K562 (cell line): ENCODE measurements at regions not wholly inside any gene's neighbourhood (a gene's known extent, or its start where the extent isn't known, plus 50 kb on each side); places are given as distances from the start of the nearest gene placed in this dataset.

Experiments used
- EZH2 ChIP-seq: IDR thresholded peaks from 2 replicates; pipeline ENCODE4 v1.6.1; 2012; ENCODE audit warnings: low read depth, mild to moderate bottlenecking, inconsistent platforms, low read length, borderline replicate concordance
- POLR2A ChIP-seq: fragments of 450-650 bp; conservative IDR thresholded peaks from 2 replicates; pipeline ENCODE4 v1.6.1; 2016
- SMAD4 ChIP-seq: fragments of 250-450 bp; sonication (Bioruptor Pico); conservative IDR thresholded peaks from 2 replicates; pipeline ENCODE4 v1.8.0; 2021; ENCODE audit warnings: inconsistent platforms, mild to moderate bottlenecking, moderate library complexity
- TF ChIP-seq, protein P1 (sequence below), 2 experiments: fragments of 450-650 bp; formaldehyde crosslinking in 1 of 2; IDR thresholded peaks; 2 replicates each; pipeline versions ENCODE4 v1.4.0 to v1.6.1; 2014 to 2020; ENCODE audit warnings: mild to moderate bottlenecking in 2 of 2, borderline replicate concordance in 1 of 2, low read depth in 1 of 2

DNA sequence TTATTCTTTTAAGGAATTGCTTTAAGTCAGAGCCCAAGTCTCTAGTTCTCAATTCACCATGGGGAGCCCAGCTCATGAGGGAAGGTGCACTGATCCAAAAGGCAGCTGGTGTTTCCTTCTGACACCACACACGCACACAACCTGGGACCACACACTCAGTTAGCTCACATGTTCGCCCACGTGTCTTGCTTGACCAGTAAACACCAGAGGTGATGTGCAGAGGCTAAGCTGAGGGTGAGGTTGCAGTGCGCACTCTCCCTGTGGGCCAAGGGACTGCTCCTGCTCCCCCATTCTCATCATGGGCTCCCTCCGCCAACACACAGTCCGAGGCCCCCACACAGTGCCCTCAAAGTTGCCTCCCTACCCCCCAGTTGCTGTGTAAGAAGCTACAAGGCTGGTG is 70.8 kb upstream of the BZW1 start:
- TF ChIP-seq SMAD4 (CRISPR knock-in tag) (no peak), POLR2A (no peak), EZH2 (no peak)
- TF ChIP-seq, protein P1, sequence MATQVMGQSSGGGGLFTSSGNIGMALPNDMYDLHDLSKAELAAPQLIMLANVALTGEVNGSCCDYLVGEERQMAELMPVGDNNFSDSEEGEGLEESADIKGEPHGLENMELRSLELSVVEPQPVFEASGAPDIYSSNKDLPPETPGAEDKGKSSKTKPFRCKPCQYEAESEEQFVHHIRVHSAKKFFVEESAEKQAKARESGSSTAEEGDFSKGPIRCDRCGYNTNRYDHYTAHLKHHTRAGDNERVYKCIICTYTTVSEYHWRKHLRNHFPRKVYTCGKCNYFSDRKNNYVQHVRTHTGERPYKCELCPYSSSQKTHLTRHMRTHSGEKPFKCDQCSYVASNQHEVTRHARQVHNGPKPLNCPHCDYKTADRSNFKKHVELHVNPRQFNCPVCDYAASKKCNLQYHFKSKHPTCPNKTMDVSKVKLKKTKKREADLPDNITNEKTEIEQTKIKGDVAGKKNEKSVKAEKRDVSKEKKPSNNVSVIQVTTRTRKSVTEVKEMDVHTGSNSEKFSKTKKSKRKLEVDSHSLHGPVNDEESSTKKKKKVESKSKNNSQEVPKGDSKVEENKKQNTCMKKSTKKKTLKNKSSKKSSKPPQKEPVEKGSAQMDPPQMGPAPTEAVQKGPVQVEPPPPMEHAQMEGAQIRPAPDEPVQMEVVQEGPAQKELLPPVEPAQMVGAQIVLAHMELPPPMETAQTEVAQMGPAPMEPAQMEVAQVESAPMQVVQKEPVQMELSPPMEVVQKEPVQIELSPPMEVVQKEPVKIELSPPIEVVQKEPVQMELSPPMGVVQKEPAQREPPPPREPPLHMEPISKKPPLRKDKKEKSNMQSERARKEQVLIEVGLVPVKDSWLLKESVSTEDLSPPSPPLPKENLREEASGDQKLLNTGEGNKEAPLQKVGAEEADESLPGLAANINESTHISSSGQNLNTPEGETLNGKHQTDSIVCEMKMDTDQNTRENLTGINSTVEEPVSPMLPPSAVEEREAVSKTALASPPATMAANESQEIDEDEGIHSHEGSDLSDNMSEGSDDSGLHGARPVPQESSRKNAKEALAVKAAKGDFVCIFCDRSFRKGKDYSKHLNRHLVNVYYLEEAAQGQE (IDR thresholded peaks at IDR 0.05; ENCODE audit: borderline replicate concordance): no peak
- TF ChIP-seq, protein P1 (CRISPR knock-in tag; IDR thresholded peaks at IDR 0.05; ENCODE audit: low read depth): no peak
